Ishikawa (cell line): ENCODE measurements at regions not wholly inside any gene's neighbourhood (a gene's known extent, or its start where the extent isn't known, plus 50 kb on each side); places are given as distances from the start of the nearest gene placed in this dataset.

Source experiments
- CEBPB ChIP-seq: IDR thresholded peaks from 2 replicates; pipeline ENCODE4 v1.6.1; 2012
- CREB1 ChIP-seq: IDR thresholded peaks from 2 replicates; pipeline ENCODE4 v1.6.1; 2012; ENCODE audit warnings: low read depth
- EGR1 ChIP-seq: IDR thresholded peaks from 2 replicates; pipeline ENCODE4 v1.6.1; 2012
- EP300 ChIP-seq: IDR thresholded peaks from 2 replicates; pipeline ENCODE4 v1.6.1; 2012; ENCODE audit warnings: borderline replicate concordance
- FOXM1 ChIP-seq: IDR thresholded peaks from 2 replicates; pipeline ENCODE4 v1.6.1; 2012; ENCODE audit warnings: low read depth, borderline replicate concordance
- NFIC ChIP-seq: IDR thresholded peaks from 2 replicates; pipeline ENCODE4 v1.6.1; 2012
- RAD21 ChIP-seq: IDR thresholded peaks from 2 replicates; pipeline ENCODE4 v1.6.1; 2012; ENCODE audit warnings: low read depth
- TAF1 ChIP-seq: IDR thresholded peaks from 2 replicates; pipeline ENCODE4 v1.6.1; 2012; ENCODE audit warnings: low read depth, mild to moderate bottlenecking
- TCF12 ChIP-seq: IDR thresholded peaks from 2 replicates; pipeline ENCODE4 v1.6.1; 2012; ENCODE audit warnings: low read depth
- TEAD4 ChIP-seq: IDR thresholded peaks from 2 replicates; pipeline ENCODE4 v1.6.1; 2012
- YY1 ChIP-seq: IDR thresholded peaks from 2 replicates; pipeline ENCODE4 v1.6.1; 2012; ENCODE audit warnings: low read depth
- ZBTB7A ChIP-seq: IDR thresholded peaks from 2 replicates; pipeline ENCODE4 v1.6.1; 2012; ENCODE audit warnings: low read depth
- TF ChIP-seq, protein P1 (sequence below): IDR thresholded peaks from 2 replicates; pipeline ENCODE4 v1.6.1; 2012
- TF ChIP-seq, protein P2 (sequence below): IDR thresholded peaks from 2 replicates; pipeline ENCODE4 v1.6.1; 2012
- TF ChIP-seq, protein P3 (sequence below): IDR thresholded peaks from 2 replicates; pipeline ENCODE4 v1.6.1; 2012; ENCODE audit warnings: low read depth, mild to moderate bottlenecking

DNA sequence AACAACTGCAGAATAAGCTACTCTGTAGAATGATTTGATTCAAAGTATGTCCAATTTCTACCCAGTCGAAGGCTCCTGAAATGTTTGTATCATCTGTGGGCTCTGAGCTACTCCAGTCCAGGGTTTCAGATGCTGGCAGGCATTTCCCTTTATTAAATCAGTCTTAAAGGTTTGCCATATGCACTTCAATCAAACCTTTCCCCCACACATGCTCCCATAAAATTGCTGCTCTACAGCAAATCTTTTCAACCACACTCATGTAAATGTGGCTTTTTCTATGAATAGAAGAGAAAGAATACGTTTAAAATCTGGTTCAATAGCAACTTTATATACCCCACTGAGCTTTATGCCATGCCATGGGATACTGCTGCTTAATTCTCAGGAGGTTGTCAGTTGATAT lies 242.4 kb upstream of the MAP3K7 start:
- TF ChIP-seq EP300, result no peak
- TF ChIP-seq, protein P1, sequence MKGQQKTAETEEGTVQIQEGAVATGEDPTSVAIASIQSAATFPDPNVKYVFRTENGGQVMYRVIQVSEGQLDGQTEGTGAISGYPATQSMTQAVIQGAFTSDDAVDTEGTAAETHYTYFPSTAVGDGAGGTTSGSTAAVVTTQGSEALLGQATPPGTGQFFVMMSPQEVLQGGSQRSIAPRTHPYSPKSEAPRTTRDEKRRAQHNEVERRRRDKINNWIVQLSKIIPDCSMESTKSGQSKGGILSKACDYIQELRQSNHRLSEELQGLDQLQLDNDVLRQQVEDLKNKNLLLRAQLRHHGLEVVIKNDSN, result no peak
- TF ChIP-seq YY1, result no peak
- no peak for TF ChIP-seq TAF1
- TF ChIP-seq, protein P2, sequence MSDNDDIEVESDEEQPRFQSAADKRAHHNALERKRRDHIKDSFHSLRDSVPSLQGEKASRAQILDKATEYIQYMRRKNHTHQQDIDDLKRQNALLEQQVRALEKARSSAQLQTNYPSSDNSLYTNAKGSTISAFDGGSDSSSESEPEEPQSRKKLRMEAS, result no peak
- no peak for TF ChIP-seq CREB1
- no peak for TF ChIP-seq ZBTB7A

DNA sequence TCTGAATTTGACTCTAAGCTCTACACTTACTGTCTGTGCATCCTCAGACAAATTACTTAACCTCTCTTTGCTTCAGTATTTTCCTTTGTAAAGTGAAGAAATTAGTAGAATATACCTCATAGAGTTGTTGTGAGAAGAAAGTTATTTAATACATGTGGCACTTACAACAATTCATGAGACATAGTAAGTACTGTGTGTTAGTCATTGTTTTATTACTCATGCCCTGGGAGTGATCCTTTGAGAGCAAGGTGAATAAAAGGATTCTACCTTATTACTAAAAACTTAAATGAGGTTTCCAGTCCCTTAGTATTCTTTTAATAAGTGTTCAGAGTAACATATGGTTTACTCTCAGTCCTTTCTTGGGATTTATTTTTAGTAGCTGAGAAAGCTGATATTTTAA lies 233.6 kb upstream of the MAP3K7 start:
- TF ChIP-seq TEAD4 (no peak), ZBTB7A (no peak), CREB1 (no peak), YY1 (no peak), FOXM1 (no peak), TCF12 (no peak), EGR1 (no peak), NFIC (no peak), RAD21 (no peak)
- TF ChIP-seq, protein P3, sequence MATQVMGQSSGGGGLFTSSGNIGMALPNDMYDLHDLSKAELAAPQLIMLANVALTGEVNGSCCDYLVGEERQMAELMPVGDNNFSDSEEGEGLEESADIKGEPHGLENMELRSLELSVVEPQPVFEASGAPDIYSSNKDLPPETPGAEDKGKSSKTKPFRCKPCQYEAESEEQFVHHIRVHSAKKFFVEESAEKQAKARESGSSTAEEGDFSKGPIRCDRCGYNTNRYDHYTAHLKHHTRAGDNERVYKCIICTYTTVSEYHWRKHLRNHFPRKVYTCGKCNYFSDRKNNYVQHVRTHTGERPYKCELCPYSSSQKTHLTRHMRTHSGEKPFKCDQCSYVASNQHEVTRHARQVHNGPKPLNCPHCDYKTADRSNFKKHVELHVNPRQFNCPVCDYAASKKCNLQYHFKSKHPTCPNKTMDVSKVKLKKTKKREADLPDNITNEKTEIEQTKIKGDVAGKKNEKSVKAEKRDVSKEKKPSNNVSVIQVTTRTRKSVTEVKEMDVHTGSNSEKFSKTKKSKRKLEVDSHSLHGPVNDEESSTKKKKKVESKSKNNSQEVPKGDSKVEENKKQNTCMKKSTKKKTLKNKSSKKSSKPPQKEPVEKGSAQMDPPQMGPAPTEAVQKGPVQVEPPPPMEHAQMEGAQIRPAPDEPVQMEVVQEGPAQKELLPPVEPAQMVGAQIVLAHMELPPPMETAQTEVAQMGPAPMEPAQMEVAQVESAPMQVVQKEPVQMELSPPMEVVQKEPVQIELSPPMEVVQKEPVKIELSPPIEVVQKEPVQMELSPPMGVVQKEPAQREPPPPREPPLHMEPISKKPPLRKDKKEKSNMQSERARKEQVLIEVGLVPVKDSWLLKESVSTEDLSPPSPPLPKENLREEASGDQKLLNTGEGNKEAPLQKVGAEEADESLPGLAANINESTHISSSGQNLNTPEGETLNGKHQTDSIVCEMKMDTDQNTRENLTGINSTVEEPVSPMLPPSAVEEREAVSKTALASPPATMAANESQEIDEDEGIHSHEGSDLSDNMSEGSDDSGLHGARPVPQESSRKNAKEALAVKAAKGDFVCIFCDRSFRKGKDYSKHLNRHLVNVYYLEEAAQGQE, result no peak
- TF ChIP-seq, protein P2, result no peak

DNA sequence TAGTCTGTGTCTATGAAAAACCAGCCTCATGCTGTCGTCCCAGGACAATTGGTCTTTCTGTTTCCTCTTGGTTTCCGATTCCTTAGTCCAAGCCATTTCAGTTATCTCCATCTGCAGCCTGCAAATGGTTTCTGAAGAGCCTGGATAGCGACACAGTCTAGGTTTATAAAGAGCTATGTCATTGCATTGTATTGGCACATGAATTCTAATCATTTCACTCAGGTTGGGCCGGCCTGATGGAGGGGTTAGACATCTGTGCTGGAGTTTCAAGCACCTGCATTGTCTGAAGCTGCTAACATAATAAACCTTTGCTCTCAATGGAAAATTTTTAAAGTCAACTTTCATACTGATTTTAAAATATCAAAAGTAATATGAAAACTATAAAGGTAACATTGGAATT lies 232.6 kb upstream of the MAP3K7 start:
- no peak for TF ChIP-seq TCF12
- TF ChIP-seq EP300, result no peak
- TF ChIP-seq, protein P1, result no peak
- TF ChIP-seq RAD21, result no peak
- TF ChIP-seq TAF1, result no peak
- TF ChIP-seq TEAD4, result no peak
- no peak for TF ChIP-seq YY1
- TF ChIP-seq, protein P3, result no peak
- TF ChIP-seq EGR1, result no peak
- TF ChIP-seq CREB1, result no peak
- TF ChIP-seq CEBPB, result no peak
- TF ChIP-seq NFIC, result no peak
- TF ChIP-seq FOXM1, result no peak
- no peak for TF ChIP-seq ZBTB7A
- TF ChIP-seq, protein P2, result no peak

DNA sequence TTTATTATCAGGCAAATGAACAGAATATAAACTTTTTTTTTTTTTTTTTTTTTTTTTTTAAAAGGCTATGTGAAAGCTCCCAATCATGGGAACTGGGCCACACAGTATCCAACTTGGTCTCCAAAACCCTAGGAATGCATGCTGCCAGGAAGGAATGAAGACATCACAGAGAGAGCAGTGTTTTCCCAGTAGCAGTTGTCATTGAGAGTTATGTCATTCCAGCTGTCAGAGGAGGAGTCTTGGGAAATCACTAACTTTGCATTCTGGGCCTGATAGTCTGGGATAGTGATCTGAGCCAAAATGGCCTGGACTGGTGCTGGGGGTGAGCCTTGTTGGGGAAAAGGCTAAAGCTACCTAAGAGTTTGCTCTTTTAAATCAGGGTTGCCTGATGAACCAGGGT lies 231.3 kb upstream of the MAP3K7 start:
- TF ChIP-seq EP300 (no peak), FOXM1 (no peak), YY1 (no peak), TCF12 (no peak), NFIC (no peak), CREB1 (no peak), TEAD4 (no peak), EGR1 (no peak), ZBTB7A (no peak), TAF1 (no peak), CEBPB (no peak)
- TF ChIP-seq, protein P2, result no peak

DNA sequence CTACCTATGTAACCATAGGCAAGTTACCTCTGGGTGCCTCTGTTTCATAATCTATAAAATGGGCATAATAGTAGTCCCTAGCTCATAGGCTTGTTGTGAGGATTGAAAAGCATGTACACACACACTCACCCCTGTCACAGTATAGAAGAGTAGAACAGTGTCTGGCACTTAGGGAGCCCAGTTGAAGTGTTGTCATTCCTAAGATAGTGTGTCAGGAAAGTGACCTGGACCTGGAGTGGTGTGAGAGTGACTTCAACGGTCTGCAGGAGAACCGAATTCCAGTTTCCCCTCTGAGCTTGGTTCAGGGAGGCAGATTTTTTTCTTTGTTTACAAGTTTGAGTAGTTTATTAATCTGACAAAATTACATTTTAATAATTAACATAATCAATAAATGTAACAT lies 229.9 kb upstream of the MAP3K7 start:
- TF ChIP-seq TAF1 (no peak), CEBPB (no peak), EP300 (no peak), ZBTB7A (no peak), RAD21 (no peak), NFIC (no peak), EGR1 (no peak), TCF12 (no peak), FOXM1 (no peak), TEAD4 (no peak), YY1 (no peak)
- TF ChIP-seq, protein P2, result no peak
